ENCODE measurements at regions not wholly inside any gene's neighbourhood (a gene's known extent, or its start where the extent isn't known, plus 50 kb on each side); places are given as distances from the start of the nearest gene placed in this dataset.

DNA sequence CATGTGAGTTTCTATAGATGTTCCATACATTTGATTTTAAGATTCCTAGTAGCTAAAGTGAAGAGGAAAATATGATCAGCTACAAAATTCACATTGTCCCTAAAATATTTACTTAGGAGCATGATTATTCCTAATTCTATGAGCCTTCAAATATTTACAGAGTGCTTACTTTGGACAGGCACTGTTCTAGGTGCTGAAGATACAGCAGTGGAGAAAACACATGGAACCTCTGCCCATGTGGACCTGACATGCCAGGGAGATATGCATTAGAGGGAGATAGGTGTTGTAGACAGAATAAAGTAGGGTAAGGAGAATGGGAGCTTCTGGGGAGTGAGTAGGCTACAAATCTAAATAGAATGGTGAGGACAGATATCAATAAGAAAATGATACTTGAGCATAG is 62.6 kb upstream of the TACR1 start:
- DNase-seq, result no peak
- no peak overlapping the region for H3K4me3 ChIP-seq
- H3K36me3 ChIP-seq (replicated peaks in 1 of 2), result no peaks in the 10 kb centered on the region
- no peak for TF ChIP-seq CTCF (IDR thresholded peaks at IDR 0.05)
- no peak for TF ChIP-seq POLR2A (IDR thresholded peaks at IDR 0.05)
- intact Hi-C loops (cut with DNase I), result no loop called here
- H3K27me3 ChIP-seq, result no peaks in the 10 kb centered on the region
- no peaks in the 10 kb centered on the region for H3K4me1 ChIP-seq (replicated peaks in 1 of 2)
- H3K27ac ChIP-seq, result no peak overlapping the region
- peaks cover 0 to 16% (median 0%) of the 10 kb centered on the region in 3 donors for H3K9me3 ChIP-seq (replicated peaks in 1 of 3)

DNA sequence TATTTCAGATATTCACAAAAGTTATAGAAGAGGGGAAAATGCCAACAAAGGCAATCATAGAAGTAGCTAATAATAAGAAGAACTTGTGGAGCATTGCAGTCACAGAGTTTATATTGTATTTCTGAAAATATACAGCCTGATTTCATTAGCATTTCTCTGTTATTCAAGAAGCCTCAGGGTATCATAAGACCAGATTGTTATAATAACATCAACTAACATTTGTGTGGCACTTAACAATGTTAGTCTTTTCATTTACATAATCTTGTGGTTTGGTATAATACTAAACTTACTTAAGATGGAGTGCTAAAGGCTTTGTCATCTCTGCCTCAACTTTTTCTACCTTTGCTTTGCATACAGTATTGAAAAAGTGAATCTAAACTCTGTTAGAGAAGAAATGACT is 61.6 kb upstream of the TACR1 start:
- H3K27ac ChIP-seq, result no peak overlapping the region
- no peaks in the 10 kb centered on the region for H3K4me1 ChIP-seq (replicated peaks in 1 of 2)
- intact Hi-C loops (cut with DNase I), result no loop called here
- H3K9me3 ChIP-seq (replicated peaks in 1 of 3), result peaks cover 0 to 16% (median 0%) of the 10 kb centered on the region in 3 donors
- no peaks in the 10 kb centered on the region for H3K36me3 ChIP-seq (replicated peaks in 1 of 2)
- DNase-seq, result no peak
- no peaks in the 10 kb centered on the region for H3K27me3 ChIP-seq
- no peak overlapping the region for H3K4me3 ChIP-seq
- TF ChIP-seq POLR2A (IDR thresholded peaks at IDR 0.05), result no peak
- TF ChIP-seq CTCF (IDR thresholded peaks at IDR 0.05), result no peak

DNA sequence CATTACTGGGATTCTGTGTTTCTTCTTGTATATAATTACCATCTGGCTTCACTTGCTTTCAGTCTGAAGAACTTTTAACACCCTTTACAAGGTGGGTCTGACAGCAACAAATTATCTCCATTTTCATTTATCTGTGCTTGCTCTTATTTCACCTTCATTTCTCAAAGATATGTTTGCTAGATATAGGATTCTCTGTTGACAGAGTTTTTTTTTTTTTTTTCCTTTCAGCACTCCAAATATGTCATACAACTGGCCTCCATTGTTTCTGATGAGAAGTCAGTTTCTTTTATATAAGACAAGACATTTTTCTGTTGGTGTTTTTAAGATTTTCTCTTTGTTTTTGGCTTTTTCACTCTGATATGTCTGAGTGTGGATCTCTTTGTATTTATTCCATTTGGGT is 59.3 kb upstream of the TACR1 start:
- intact Hi-C loops (cut with DNase I), result no loop called here
- Histone ChIP-seq H3K27ac (no peak overlapping the region), H3K36me3 (replicated peaks in 1 of 2) (no peaks in the 10 kb centered on the region), H3K4me3 (no peak overlapping the region), H3K27me3 (no peaks in the 10 kb centered on the region), H3K9me3 (replicated peaks in 1 of 3) (peaks cover 0 to 16% (median 0%) of the 10 kb centered on the region in 3 donors), H3K4me1 (replicated peaks in 1 of 2) (no peaks in the 10 kb centered on the region)
- DNase-seq, result no peak
- no peak for TF ChIP-seq POLR2A (IDR thresholded peaks at IDR 0.05)
- no peak for TF ChIP-seq CTCF (IDR thresholded peaks at IDR 0.05)

GRCh38 chr2:75256485-75256884 is 57.2 kb upstream of the TACR1 start:
- Histone ChIP-seq H3K36me3 (replicated peaks in 1 of 2) (no peaks in the 10 kb centered on the region), H3K4me1 (replicated peaks in 1 of 2) (no peaks in the 10 kb centered on the region), H3K27ac (no peak overlapping the region), H3K4me3 (no peak overlapping the region), H3K27me3 (no peaks in the 10 kb centered on the region), H3K9me3 (replicated peaks in 1 of 3) (peaks cover 0 to 16% (median 0%) of the 10 kb centered on the region in 3 donors)
- TF ChIP-seq CTCF (IDR thresholded peaks at IDR 0.05) (no peak), POLR2A (IDR thresholded peaks at IDR 0.05) (no peak)
- 65 to 92% (median 70%) methylated on average over 1 of the region's 1 CpG for WGBS, 4 donors
- no peak for DNase-seq
- intact Hi-C loops (cut with DNase I), result no loop called here
